ENCODE measurements at regions not wholly inside any gene's neighbourhood (a gene's known extent, or its start where the extent isn't known, plus 50 kb on each side); places are given as distances from the start of the nearest gene placed in this dataset.

DNA sequence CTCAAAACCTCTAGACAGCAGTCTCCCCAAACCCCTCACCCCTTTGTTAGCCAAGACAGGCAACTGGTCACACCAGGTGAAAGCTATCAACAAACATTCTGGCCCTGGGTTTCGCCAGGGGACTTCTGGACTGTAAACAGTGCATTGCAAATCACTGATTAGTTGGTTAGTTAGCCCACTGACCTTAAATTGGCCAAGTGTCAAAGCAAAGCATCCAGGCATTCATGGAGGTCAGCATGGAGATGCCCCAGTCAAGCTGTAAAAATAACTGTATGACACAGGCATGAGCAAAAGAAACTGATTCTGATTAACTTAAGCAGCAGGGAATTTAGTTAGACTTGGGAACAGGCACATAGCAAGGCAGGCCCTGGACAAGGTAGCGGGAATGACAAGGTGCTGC, 156.0 kb upstream of the TTC29 start:
- DNase-seq (ENCODE audit: low spot score): no peak
- CTCF ChIA-PET: no interaction called here
- H3K27ac ChIP-seq: no peak overlapping the region
- TF ChIP-seq, protein P1, sequence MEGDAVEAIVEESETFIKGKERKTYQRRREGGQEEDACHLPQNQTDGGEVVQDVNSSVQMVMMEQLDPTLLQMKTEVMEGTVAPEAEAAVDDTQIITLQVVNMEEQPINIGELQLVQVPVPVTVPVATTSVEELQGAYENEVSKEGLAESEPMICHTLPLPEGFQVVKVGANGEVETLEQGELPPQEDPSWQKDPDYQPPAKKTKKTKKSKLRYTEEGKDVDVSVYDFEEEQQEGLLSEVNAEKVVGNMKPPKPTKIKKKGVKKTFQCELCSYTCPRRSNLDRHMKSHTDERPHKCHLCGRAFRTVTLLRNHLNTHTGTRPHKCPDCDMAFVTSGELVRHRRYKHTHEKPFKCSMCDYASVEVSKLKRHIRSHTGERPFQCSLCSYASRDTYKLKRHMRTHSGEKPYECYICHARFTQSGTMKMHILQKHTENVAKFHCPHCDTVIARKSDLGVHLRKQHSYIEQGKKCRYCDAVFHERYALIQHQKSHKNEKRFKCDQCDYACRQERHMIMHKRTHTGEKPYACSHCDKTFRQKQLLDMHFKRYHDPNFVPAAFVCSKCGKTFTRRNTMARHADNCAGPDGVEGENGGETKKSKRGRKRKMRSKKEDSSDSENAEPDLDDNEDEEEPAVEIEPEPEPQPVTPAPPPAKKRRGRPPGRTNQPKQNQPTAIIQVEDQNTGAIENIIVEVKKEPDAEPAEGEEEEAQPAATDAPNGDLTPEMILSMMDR (conservative IDR thresholded peaks at IDR 0.05; ENCODE audit: low read depth): no peak
- POLR2A ChIA-PET (ENCODE audit: low non-redundant PET): no interaction called here

DNA sequence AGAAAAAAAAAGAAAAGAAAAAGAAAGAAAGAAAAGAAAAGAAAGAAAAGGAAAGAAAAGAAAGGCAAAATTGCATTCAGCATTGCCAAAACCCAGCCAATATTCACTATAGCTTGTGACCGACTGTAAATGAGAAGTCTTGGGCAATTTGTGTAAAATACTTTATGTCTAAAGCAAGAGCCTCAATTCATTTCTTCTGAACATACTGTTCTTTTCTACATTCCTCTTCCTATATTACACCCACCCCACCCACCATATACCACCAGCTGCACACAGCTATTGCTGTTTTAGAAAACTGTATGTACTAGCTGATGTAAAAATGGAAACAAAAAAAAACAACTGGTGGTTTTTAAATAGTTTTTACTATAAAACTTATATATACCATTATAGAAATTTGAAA, 156.9 kb upstream of the TTC29 start:
- TF ChIP-seq, protein P1 (conservative IDR thresholded peaks at IDR 0.05; ENCODE audit: low read depth): no peak
- POLR2A ChIA-PET (ENCODE audit: low non-redundant PET): no interaction called here
- H3K27ac ChIP-seq: 0 out of 2 replicates have a peak overlapping the region, but pooled peaks have one; percentile 31
- no peak for DNase-seq (ENCODE audit: low spot score)
- CTCF ChIA-PET: interaction anchor here (0.6 kb wide), 1 partner anchor 519 kb away, joined by 3 read pairs; no protein-coding TSS in a partner anchor

DNA sequence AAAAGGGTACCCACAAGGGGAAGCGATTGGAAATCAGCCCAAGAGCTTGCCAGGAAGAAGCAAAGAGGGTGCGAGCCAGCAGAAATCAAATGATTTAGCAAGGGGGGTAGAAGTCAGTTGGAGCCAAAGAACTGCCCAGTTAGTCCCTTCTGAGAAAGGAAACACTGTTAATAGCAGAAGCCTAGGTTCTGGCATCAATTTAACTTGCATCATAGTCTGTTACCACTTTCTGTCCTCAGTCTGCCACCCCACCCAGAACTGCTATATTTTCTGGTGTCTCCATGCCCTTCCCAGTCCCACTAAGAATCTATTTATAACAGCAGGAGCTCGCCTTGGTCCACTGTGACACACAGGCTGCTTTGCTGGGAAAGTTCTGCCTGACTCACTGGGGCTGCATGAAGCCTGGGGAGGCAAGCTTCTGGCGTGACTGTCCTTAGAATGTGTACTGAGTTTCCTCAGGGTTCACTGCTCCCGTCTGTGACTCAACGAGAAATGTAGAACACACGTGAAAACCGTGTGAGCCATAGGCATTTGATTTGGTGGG, 157.8 kb upstream of the TTC29 start:
- peak; percentile 60 for DNase-seq (ENCODE audit: low spot score)
- POLR2A ChIA-PET (ENCODE audit: low non-redundant PET): no interaction called here
- peak overlapping the region; percentile 64 for H3K27ac ChIP-seq
- TF ChIP-seq, protein P1 (conservative IDR thresholded peaks at IDR 0.05; ENCODE audit: low read depth): no peak
- CTCF ChIA-PET: interaction anchor here (0.6 kb wide), 1 partner anchor 905 kb away, joined by 3 read pairs; no protein-coding TSS in a partner anchor

DNA sequence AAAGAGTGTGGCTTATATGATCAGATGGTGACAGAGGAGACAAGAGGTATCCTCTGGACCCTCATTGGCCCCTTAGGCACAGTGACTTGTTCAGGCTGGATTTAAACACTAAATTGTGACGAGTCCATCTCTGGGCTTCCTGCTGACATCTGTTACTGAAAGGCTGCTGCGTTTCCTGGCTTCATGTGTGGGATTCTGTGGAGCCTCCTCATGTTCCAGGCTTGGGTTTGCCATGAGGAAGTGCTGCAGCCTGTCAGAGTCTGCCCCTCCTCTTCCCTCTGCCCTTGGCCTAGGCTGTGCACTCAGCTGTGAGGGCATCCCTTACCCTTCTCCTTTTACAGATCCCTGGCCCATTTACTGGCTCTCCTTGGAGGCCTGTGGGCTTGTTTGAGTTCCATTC, 159.1 kb upstream of the TTC29 start:
- no peak overlapping the region for H3K27ac ChIP-seq
- POLR2A ChIA-PET (ENCODE audit: low non-redundant PET): no interaction called here
- TF ChIP-seq, protein P1 (conservative IDR thresholded peaks at IDR 0.05; ENCODE audit: low read depth): no peak
- CTCF ChIA-PET: interaction anchor here (1.1 kb wide), 1 partner anchor 8 kb away, joined by 3 read pairs; no protein-coding TSS in a partner anchor
- DNase-seq (ENCODE audit: low spot score): no peak

DNA sequence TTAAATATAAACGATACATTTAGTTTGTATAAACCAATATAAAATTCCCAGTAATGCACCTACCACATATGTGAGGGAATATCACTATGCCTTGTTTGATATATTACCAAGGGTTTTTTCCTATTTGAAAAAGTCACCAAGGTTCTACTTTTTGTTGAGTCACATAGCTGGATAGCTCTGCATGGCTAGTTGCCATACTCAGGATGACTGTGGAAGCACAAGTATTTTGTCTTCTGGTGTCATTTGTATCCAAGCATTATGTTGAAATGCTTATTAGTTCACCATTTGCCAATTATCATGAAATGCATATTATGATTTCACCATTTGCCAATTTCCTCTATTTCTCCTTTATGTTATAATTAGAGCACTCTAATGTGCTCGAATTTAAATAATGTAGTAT, 162.7 kb upstream of the TTC29 start:
- H3K27ac ChIP-seq: no peak overlapping the region
- ChIA-PET POLR2A (ENCODE audit: low non-redundant PET) (no interaction called here), CTCF (interaction anchor here (0.6 to 1.1 kb wide), 3 partner anchors 11 to 481 kb away, joined by 3 to 5 read pairs (median 4); no protein-coding TSS in a partner anchor)
- TF ChIP-seq, protein P1 (conservative IDR thresholded peaks at IDR 0.05; ENCODE audit: low read depth): no peak
- DNase-seq (ENCODE audit: low spot score): no peak

DNA sequence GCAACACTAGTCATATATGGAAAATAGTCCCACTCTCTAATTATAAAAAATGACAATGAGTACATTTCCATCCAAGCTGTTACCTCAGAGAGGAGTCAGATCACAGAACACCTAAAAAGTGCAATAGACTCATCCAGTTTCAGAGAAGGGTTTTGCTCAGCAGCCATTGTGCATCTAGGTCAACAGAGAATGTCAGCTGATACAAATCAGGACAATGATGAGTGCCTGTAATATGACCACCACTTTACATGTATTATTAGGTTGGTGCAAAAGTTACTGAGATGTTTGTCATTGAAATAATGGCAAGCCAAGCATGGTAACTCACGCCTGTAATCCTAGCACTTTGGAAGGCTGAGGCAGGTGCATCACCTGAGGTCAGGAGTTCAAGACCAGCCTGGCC, 164.1 kb upstream of the TTC29 start:
- ChIA-PET POLR2A (ENCODE audit: low non-redundant PET) (no interaction called here), CTCF (interaction anchor here (1.1 kb wide), 1 partner anchor 13 kb away, joined by 3 read pairs; no protein-coding TSS in a partner anchor)

More for the DNA sequence above, 164.1 kb upstream of the TTC29 start:
- DNase-seq (ENCODE audit: low spot score): no peak
- TF ChIP-seq, protein P1 (conservative IDR thresholded peaks at IDR 0.05; ENCODE audit: low read depth): no peak
- no peak overlapping the region for H3K27ac ChIP-seq

Measured in RWPE1 (cell line).